HG02884 (cell line): ENCODE measurements at regions not wholly inside any gene's neighbourhood (a gene's known extent, or its start where the extent isn't known, plus 50 kb on each side); places are given as distances from the start of the nearest gene placed in this dataset.
A peak's percentile ranks its signal among the peaks of the same experiment; 100 is the strongest.
"Not testable (repeated sequence)": the region's sequence is repeated elsewhere in the genome, so short reads cannot be mapped to it uniquely, and the experiment has no call there.

Experiments
- ATAC-seq: cut with Tn5 transposase; IDR thresholded peaks from one replicate; pipeline ENCODE4 v1.9.1; 2021; ENCODE audit warnings: mild to moderate bottlenecking, moderate library complexity; ENCODE audit not compliant: unreplicated experiment

DNA sequence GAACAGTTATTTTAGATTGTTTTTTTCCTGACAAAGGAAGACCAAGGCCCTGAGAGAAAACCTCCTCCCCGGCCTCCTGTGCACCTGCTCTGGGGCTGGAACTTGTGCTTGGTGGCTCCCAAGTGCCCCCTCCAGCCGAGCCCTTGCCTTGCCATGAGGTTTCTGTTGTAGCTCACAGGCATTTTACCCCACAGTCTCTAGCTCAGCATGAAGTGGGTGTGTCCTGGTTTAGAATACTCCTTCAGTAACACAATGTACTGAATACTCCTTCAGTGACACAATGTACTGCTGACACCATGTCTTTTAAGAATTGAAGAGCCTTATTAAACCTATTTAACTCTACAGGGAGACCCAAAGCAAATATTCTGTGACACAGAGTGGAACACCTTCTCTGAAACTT lies 116.1 kb downstream of the OR4M2 start:
- not testable (repeated sequence) for ATAC-seq

DNA sequence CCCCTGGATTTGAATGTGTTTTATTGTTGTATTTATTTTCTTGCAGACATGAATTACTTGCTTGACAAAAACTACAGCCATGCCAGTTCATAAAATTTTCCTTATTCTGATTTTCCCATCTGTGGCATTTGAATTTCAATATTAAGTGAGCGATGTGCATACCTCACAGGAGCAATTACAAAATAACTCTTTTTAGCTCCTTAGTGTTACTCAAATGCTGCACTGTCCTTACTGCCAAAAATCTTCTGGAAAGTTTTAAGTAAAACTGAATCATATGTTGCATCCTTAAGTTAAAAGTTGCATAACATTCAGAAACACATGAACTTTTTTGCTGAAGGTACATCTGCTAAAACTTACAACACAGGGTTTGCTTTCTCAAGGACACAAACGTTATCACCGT lies 120.1 kb downstream of the OR4M2 start:
- ATAC-seq, result not testable (repeated sequence)

DNA sequence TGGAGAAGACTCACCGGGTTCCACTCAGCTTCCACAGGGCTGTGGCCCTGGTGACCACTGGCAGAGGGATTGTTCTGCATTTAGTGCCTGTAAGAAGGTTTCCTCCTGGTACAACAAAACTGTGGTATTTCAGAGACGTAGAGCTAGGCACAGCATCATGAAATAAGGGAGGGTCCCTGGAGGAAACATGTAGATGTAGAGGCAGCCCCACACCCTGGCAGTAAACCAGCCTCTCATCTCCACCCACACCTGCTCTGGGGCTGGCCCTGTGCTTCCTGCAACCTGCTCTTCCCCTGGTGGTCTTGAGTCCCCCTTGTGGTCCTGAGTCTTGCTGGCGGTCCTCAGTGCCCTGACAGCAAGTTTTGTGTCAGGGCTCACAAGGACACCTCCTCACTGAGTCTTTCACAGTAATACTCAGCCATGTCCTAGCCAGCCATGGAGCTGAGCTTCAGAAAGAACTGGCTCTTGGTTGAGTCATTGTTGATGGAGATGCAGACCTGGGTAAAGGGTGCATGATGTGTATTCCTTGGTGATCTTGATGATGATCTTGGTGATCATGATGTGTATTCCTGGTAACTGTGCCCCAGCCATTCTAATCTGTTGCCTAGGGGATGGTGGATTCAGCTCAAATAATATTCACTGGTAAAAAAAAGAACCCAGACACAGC lies 121.8 kb downstream of the OR4M2 start:
- ATAC-seq, result not testable (repeated sequence)

DNA sequence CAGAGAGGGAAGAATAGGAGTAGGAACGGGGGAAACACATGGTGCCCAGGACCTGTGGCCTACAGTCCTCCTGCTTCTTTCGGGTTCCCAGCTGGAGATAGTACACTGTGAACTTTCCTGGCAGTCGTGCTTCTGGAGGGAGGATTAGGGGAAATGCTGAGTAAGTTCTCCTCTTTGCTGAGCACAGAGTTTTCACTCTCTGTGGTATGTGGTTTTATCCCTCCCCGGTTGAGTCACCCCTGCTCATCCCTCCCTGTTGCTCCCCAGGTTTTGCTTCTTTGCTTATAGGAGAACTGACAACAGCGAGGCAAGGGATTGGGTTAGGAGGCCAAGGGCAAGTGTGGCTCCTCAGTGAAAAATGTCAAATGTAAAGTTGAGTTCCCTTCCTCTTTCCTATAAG lies 122.9 kb downstream of the OR4M2 start:
- ATAC-seq, result peak; percentile 55

DNA sequence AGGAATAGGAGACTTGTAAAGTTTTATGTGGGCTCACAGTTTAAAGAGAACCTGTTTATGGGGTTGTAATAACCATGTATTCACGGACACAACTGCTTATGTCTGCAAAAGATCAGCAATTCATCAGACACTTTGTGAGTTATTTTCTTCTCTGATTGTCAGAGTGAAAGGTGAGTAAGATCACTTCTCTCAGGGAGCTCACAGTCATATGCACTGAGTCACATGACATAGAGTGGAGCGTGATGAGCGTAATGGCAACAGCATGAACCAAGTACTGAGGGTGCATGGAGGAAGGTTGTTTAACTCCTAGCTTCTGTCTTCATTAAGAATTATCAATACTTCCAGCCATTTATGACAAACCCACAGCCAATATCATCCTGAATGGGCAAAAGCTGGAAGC lies 128.8 kb downstream of the OR4M2 start:
- ATAC-seq, result not testable (repeated sequence)

DNA sequence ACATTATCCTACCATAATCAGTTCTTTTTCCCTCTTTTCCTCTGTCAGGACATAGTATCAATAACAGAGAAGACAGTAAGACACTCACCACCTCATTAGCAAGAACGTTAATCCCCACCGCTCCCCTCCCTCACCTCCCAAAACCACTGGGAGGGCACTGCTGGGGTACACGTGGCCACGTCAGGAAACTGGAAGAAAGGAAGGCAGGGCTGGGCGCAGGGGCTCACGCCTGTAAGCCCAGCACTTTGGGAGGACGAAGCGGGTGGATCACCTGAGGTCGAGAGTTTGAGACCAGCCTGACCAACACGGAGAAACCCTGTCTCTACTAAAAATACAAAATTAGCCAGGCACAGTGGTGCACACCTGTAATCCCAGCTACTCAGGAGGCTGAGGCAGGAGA lies 142.3 kb downstream of the OR4M2 start:
- not testable (repeated sequence) for ATAC-seq

DNA sequence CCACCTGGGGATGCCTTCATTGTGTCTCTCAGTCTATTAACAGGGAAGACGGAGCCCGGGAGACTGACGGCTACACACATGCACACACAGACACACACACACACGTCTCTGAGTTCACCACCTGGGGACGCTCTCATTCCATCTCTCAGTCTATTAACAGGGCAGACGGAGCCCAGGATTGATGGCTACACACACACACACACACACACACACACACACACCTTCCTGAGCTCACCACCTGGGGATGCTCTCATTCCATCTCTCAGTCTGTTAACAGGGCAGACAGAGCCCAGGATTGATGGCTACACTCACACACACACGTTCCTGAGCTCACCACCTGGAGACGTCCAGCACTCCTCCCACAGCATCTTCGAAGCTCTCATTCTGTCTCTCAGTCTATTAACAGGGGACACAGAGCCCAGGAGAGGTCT lies 143.9 kb downstream of the OR4M2 start:
- no peak for ATAC-seq

DNA sequence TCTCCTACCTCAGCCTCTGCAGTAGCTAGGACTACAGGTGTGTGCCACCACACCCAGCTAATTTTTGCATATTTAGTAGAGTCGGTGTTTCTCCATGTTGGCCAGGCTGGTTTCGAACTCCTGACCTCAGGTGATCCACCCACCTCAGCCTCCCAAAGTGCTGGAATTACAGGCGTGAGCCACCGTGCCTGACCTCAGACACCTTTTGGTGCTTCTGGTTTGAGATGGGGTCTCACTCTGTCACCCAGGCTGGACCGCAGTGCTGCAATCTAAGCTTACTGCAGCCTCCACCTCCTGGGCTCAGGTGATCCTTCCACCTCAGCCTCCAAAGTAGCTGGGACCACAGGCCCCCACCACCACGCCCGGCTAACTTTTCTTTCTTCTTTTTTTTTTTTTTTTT lies 144.6 kb downstream of the OR4M2 start:
- not testable (repeated sequence) for ATAC-seq

DNA sequence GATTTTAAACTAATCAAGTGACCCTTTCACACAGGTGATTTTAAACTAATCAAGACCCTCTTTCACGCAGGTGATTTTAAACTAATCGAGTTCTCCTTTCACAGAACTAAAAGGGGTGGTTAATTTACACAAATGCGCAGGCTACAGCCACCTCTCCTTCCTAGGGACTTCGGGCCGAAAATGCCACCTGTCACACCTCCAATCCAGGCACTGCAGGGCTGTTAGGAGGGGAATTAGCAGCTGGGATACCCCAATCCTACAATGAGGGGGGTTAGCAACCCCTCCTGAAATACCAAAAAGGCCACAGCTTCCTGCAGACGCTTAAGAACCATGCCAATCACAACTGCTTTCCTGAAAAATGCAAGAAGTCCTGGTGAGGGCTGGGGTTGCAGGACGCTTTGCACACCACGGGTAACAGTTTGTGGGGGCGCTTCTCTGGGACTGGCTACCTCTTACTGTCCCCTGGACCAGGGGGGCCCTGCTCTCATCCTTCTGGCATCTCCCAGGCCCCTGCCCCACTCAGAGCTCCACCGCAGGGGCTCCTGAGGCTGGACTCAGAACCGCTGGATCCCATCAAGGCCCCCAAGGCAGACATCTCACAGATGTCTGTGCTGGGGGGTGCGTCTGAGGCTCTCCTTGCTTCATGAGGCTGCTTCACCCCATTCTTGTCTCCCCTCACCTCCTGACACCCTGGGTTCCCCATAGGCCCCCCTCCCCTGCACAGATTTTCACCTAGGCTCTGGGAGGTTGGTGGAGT lies 145.9 kb downstream of the OR4M2 start:
- no peak for ATAC-seq

DNA sequence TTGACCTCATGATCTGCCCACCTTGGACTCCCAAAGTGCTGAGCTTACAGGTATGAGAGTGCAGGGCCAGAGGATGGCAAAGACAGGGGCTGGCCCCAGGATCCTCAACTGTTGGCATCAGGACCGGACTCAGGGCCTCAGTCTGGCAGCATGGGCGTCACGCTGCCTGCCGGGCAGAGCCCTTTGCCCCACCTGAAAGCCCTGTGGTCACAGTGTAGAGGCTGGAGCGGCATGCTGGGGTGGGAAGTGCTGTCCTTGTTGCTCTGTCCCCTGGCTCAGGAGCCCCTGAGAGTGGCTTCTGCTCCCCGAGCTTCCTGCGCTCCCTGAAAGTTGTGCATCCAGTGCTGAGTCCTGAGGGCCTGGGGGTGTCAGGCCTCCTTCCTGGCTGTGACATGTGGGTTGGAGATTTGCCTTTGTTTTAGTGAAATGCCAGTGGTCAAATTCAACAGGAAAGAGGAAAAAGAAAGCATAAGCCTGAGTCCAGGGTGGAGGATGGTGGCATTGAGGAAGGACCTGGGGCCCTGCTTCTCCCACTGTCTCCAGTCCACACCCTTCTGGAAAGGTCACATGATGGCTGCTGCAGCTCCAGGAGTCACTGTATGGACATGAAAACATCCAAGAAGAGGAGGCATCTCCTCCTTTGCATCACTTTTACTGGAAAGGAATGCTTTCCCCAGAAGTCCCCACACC lies 147.2 kb downstream of the OR4M2 start:
- no peak for ATAC-seq

DNA sequence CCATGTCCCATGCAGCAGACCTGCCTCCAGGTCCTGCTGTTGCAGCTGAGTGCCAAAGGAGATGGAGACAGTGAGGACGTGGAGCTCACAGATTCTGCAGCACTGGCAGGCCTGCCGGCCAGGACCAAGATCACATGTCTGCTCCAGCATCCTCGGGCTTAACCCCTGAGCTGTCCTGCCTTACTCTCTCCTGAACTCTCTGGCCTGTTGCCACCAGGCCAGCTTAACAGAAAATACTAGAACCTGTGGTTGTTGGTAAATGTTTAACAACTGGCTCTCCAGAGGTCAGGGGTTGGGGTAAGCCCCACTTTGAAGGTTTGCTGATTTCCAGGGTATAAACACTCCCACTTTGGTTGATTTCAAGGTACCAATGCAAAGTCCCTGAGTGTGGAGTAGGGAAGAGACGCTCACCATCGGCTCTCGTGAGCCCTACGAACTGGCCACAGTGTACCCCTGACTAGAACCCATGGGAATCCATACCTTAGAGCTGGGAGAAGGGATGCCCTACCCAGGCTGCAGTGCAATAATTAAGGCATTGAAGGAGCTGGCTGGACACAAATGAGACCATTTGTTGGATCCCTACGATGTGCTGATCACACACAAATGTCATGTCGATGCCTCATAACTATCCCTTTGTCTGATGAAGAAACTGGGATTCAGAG lies 147.9 kb downstream of the OR4M2 start:
- ATAC-seq, result no peak

DNA sequence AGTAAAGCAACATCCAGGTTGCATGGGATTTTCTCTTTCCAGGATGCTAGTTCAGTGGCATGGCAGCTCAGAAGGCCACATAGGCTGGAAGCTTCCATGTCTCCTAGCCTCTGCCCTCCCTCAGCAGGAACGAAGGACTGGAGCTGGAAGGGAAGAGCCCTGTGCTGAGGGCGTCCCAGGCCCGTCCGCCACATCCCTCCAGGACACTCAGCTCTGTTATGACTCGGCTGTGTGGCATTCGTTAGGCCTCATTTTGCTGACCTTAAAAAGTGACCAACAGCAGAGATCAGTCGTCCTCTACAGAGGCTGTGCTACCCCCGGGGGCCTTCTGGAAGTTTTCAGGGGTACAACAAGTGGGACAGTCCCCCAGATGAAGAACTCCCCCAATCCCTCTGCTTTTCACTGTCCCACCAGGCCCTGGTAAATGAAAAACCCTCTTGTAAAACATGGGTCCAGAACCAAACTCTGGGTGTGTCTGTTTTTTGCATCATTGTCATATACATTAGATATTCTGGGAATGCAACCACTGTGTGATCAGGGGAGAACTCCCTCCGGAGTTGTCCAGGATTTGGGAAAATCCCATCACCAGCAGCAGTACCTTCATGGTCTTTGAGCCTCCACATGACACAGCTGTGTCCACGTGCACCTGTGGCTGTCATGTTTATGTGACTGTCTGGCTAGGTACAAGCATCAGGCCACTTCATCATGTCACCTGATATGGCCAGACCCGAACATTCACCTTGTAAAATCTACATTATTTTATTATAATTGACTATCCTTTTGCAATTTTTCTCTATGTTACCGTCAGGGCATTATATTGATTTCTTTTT lies 149.9 kb downstream of the OR4M2 start:
- ATAC-seq, result no peak

DNA sequence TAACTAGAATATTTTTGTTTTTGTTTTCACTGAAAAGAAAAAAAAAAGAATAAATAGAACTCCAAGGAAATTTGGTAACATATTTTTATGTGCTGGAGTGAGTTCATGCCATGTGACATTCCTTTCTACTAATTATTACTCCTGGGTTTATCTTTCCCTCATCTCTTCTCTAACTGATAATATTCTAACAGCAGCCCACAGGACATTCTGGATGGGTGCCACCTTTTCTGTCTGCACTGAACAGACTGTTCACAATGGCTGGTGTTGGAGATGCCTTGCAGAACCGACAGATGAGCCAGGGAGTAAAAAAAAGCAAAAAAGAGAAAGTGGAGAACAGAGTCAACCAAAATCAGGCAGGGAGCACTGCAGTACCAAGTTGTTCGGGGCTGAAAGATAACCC lies 151.3 kb downstream of the OR4M2 start:
- ATAC-seq, result no peak

DNA sequence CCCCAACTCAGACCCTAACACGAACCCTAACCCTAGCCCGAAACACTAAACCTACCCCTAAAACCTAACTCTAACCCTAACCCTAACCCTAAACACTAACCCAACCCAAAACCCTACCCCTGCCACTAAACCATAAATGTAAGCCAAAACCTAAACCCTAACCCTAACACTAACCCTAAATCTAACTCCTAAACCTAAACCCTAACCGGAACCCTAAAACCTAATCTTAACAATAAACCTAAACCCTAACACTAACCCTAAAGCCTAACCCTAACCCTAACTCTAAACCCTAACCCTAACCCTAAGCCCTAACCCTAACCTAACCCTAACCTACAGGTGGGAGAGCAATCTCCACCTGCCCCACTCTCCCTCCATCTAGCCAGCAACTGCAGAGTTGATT lies 152.3 kb downstream of the OR4M2 start:
- no peak for ATAC-seq

DNA sequence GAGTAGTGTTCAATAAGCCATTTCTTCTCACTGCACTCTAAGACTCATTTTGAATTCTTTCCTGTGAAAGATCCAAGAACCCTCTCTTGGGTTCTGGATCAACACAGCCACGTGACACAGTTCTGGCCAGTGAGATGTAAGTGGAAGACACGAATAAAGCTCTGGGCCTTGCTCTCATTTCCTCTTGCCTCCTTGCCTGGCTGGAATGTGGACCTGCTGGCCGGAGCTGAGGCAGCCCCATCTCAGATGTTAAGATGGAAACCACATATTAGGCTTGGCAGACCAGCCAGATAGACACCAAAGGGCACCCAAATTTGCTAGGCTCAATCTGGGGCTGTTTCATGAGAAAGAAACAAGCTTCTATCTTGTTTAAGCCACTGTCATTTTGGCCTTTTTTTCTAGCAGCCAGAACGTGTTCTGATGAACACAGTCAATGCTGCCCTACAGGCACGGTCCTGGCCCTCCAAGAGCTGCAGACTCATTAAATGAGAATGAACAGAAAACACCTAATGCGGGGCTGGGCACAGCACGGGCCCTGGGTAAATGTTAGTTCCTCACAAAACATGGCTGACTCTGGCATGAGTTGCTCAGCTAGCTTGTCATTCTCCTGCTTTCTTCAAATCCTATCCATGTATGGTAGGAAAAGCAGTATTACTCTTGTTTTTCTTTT lies 155.1 kb downstream of the OR4M2 start:
- not testable (repeated sequence) for ATAC-seq

DNA sequence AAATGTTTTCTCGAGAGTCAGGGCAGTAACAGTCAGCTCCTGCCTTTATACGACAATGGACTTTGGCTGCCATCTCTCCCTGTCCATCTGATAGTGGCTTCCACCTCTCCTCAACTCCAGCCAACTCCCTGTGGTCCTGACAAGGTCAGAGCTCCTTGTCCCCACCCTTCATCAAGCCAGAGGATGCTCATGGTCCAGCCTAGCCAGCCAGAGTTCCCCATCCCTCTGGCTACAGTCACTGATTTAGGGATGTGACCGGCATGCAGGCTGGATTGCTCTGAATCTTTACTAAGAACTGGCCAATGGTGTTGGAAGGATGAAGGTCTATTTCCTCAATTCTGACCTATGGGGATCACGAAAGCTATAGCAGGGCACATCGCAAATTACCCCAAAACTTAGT lies 156.1 kb downstream of the OR4M2 start:
- no peak for ATAC-seq

DNA sequence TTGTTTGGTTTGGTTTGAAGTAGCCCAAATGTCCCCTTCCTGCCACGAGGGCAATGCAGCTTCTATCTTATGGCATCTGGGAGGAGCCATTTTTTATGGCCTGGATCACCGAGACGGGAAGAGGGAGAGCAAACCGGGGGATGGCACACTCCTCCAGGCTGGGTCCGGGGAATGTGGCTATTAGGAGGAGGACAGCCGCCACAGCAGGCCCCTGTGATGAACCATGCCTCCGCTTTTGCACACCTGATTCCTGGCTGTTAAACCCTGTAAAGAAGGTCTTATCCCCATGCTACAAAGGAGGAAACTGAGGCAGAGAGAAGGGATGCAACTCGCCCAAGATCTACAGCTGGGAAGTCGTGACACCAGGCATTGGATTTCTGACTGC lies 157.6 kb downstream of the OR4M2 start:
- no peak for ATAC-seq

DNA sequence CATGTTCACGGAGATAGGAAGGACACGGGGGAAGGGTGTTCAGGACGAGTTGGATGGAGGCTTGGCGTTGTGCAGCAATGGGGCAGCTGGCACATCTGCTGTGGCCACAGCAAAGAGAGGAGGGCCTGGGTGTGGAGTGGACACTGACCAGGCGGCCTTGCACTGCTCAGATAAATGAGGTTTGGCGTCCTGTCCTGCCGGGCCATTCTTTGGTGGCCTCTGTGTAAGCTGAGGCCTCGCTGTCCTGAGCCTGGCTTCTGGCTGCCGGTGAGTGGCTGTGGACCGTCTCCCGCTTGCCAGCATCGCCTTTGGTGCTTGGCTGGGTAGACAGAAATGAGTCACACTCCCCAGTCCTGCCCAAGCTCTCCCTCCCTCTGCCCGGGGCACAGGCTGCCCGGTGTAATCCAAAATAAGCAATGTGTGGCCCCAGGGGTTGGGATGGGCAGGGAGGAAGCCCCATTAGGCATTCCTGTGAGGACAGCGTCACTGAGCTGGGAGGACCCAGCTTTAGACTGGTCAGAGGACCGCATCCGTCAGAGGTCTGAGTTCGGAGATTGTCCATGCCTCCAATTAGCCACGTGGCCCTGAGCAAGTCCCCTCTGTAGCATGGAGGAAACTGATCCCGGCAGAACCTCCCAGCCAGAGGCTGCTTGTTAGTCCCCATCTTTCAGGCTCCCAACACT lies 158.1 kb downstream of the OR4M2 start:
- ATAC-seq, result not testable (repeated sequence)
